ENCODE measurements at regions not wholly inside any gene's neighbourhood (a gene's known extent, or its start where the extent isn't known, plus 50 kb on each side); places are given as distances from the start of the nearest gene placed in this dataset.

GRCh38 chr3:164879201-164879600 is 199.1 kb downstream of the SI start:
- H4K20me1 ChIP-seq (replicated peaks; ENCODE audit: control insufficient read depth, extremely low read depth, insufficient read depth, low read length) = no peaks in the 10 kb centered on the region
- H3K36me3 ChIP-seq (ENCODE audit: control insufficient read depth in 2 of 2, extremely low read depth in 1 of 2, insufficient read depth in 2 of 2, low read length in 2 of 2) = no peaks in the 10 kb centered on the region
- no peaks in the 10 kb centered on the region for H3K27me3 ChIP-seq (ENCODE audit: control insufficient read depth in 2 of 2, insufficient read depth in 2 of 2, low read length in 2 of 2)
- H3K79me2 ChIP-seq (ENCODE audit: control insufficient read depth, insufficient read depth, low read length) = no peaks in the 10 kb centered on the region
- intact Hi-C loops (cut with micrococcal nuclease) = no loop called here
- no peak for TF ChIP-seq JUN (IDR thresholded peaks at IDR 0.05; ENCODE audit: borderline replicate concordance, insufficient read depth, insufficient read length, low read depth)
- no peak for TF ChIP-seq MAX (IDR thresholded peaks at IDR 0.05; ENCODE audit: insufficient read depth, insufficient read length)
- TF ChIP-seq POLR2AphosphoS5 (IDR thresholded peaks at IDR 0.05; ENCODE audit: insufficient read depth, low read depth, low read length) = no peak
- TF ChIP-seq MYC (IDR thresholded peaks at IDR 0.05; ENCODE audit: low read depth, low read length) = no peak
- TF ChIP-seq, protein P1, sequence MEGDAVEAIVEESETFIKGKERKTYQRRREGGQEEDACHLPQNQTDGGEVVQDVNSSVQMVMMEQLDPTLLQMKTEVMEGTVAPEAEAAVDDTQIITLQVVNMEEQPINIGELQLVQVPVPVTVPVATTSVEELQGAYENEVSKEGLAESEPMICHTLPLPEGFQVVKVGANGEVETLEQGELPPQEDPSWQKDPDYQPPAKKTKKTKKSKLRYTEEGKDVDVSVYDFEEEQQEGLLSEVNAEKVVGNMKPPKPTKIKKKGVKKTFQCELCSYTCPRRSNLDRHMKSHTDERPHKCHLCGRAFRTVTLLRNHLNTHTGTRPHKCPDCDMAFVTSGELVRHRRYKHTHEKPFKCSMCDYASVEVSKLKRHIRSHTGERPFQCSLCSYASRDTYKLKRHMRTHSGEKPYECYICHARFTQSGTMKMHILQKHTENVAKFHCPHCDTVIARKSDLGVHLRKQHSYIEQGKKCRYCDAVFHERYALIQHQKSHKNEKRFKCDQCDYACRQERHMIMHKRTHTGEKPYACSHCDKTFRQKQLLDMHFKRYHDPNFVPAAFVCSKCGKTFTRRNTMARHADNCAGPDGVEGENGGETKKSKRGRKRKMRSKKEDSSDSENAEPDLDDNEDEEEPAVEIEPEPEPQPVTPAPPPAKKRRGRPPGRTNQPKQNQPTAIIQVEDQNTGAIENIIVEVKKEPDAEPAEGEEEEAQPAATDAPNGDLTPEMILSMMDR (IDR thresholded peaks at IDR 0.05; ENCODE audit: extremely low read depth in 1 of 2, insufficient read depth in 1 of 2, low read depth in 1 of 2, low read length in 2 of 2) = no peak
- no peak for TF ChIP-seq POLR2A (IDR thresholded peaks at IDR 0.05; ENCODE audit: low read depth, low read length)
- no peak for TF ChIP-seq GATA2 (IDR thresholded peaks at IDR 0.05; ENCODE audit: insufficient read depth, insufficient read length, low read depth, low read length)
- TF ChIP-seq FOS (IDR thresholded peaks at IDR 0.05; ENCODE audit: borderline replicate concordance, insufficient read depth, low read length) = no peak
- TF ChIP-seq EZH2 (IDR thresholded peaks at IDR 0.05; ENCODE audit: borderline replicate concordance, low read depth, low read length, severe bottlenecking) = no peak
- BruUV-seq (replicated peaks) = no TSS peak
- H3K9ac ChIP-seq (replicated peaks; ENCODE audit: extremely low read depth, insufficient read depth, low read length) = no peak overlapping the region
- dilution Hi-C loops (cut with MboI; ENCODE audit: extremely low pct_ligation_motif_present, low sequenced_read_pairs) = no loop called here
- H3K4me1 ChIP-seq (ENCODE audit: control insufficient read depth, extremely low read depth, insufficient read depth, low read length) = no peaks in the 10 kb centered on the region
- H3K27ac ChIP-seq (ENCODE audit: insufficient read depth, low read depth, low read length) = no peak overlapping the region
- H3K4me2 ChIP-seq (ENCODE audit: insufficient read depth, low read length) = no peak overlapping the region
- no peak overlapping the region for H3K4me3 ChIP-seq (replicated peaks in 1 of 3; ENCODE audit: insufficient read depth in 1 of 3, low read depth in 1 of 3, low read length in 3 of 3)
- H3K9me1 ChIP-seq (replicated peaks; ENCODE audit: control insufficient read depth, extremely low read depth, insufficient read depth, low read length) = no peaks in the 10 kb centered on the region
- POLR2A ChIA-PET = no interaction called here
- DNase-seq (ENCODE audit: low read depth, low spot score) (no peak), FAIRE-seq (no peak)
- no peak overlapping the region for H2AFZ ChIP-seq (ENCODE audit: low read depth, low read length)
- H3K9me3 ChIP-seq (replicated peaks; ENCODE audit: control insufficient read depth, insufficient read depth, low read length) = no peaks in the 10 kb centered on the region
- CTCF ChIA-PET = no interaction called here

All from endothelial cell of umbilical vein (primary cell).